IMR-90 (cell line): ENCODE measurements at regions not wholly inside any gene's neighbourhood (a gene's known extent, or its start where the extent isn't known, plus 50 kb on each side); places are given as distances from the start of the nearest gene placed in this dataset.

Source experiments
- ATAC-seq: fragments of 200-7000 bp; cut with Tn5 transposase; 2 replicates; pipeline ENCODE4 v1.9.1; 2020; ENCODE audit warnings: low read depth, mild to moderate bottlenecking, moderate library complexity
- BruUV-seq: library from RNA; stranded (reverse); fragments of 400-500 nt; replicated peaks from 2 replicates; lab custom pipeline; 2021; lab: Mats Ljungman, UMichigan
- CTCF ChIA-PET: fragments of 300-600 bp; formaldehyde crosslinking; extraction: SDS; loops from one replicate; lab custom pipeline; 2021; ENCODE audit warnings: antibody characterized with exemption; lab: Yijun Ruan, JAX
- POLR2A ChIA-PET: fragments of 300-600 bp; sonication (Branson Sonifier 250); formaldehyde crosslinking; loops from one replicate; lab custom pipeline; 2022; ENCODE audit warnings: antibody characterized with exemption; ENCODE audit not compliant: unreplicated experiment; lab: Charles Lee
- DNase-seq: peaks from one replicate; pipeline ENCODE4 v3.0.0; 2013
- H2AFZ ChIP-seq: replicated peaks from 2 replicates; pipeline ENCODE3; 2013; ENCODE audit warnings: low read length, mild to moderate bottlenecking; ENCODE audit not compliant: poor library complexity
- H2AK5ac ChIP-seq: 2 replicates; pipeline ENCODE4 v1.6.1; 2013; ENCODE audit warnings: low read depth, low read length, inconsistent platforms
- H2AK9ac ChIP-seq: replicated peaks from 2 replicates; pipeline ENCODE3; 2013; ENCODE audit warnings: mild to moderate bottlenecking, low read depth, low read length, moderate library complexity; ENCODE audit not compliant: poor library complexity
- H2BK120ac ChIP-seq: 2 replicates; pipeline ENCODE4 v1.6.1; 2013; ENCODE audit warnings: low read depth, low read length, inconsistent platforms
- H2BK15ac ChIP-seq: 3 replicates; pipeline ENCODE4 v1.6.1; 2013; ENCODE audit warnings: low read depth, low read length, inconsistent platforms
- H2BK20ac ChIP-seq: 2 replicates; pipeline ENCODE4 v1.6.1; 2013; ENCODE audit warnings: low read depth, mild to moderate bottlenecking, inconsistent platforms, low read length, moderate library complexity
- H2BK5ac ChIP-seq: 2 replicates; pipeline ENCODE4 v1.6.1; 2013; ENCODE audit warnings: mild to moderate bottlenecking, low read depth, low read length, inconsistent platforms; ENCODE audit not compliant: poor library complexity, severe bottlenecking
- H3K14ac ChIP-seq: replicated peaks from 2 replicates; pipeline ENCODE4 v1.6.1; 2013; ENCODE audit warnings: low read depth, low read length, inconsistent platforms
- H3K18ac ChIP-seq: 2 replicates; pipeline ENCODE4 v1.6.1; 2013; ENCODE audit warnings: low read depth, low read length, control low read depth
- H3K23ac ChIP-seq: 2 replicates; pipeline ENCODE4 v1.6.1; 2013; ENCODE audit warnings: low read depth, low read length, inconsistent platforms
- H3K27ac ChIP-seq: 2 replicates; pipeline ENCODE4 v1.5.1; 2013; ENCODE audit warnings: mild to moderate bottlenecking, control low read depth, low read length; ENCODE audit not compliant: insufficient read depth
- H3K27me3 ChIP-seq: 2 replicates; pipeline ENCODE4 v1.6.1; 2013; ENCODE audit warnings: low read length; ENCODE audit not compliant: control insufficient read depth, insufficient read depth
- H3K36me3 ChIP-seq: 2 replicates; pipeline ENCODE4 v1.6.1; 2013; ENCODE audit warnings: low read length, mixed read lengths; ENCODE audit not compliant: control insufficient read depth, insufficient read depth
- H3K4ac ChIP-seq: 2 replicates; pipeline ENCODE4 v1.6.1; 2013; ENCODE audit warnings: low read depth, low read length, inconsistent platforms
- H3K4me1 ChIP-seq: 2 replicates; pipeline ENCODE4 v1.6.1; 2013; ENCODE audit warnings: low read length, mixed read lengths; ENCODE audit not compliant: control insufficient read depth, insufficient read depth
- H3K4me2 ChIP-seq: 2 replicates; pipeline ENCODE4 v1.6.1; 2013; ENCODE audit warnings: low read depth, mild to moderate bottlenecking, control low read depth, low read length, moderate library complexity
- H3K4me3 ChIP-seq: 2 replicates; pipeline ENCODE4 v1.5.1; 2013; ENCODE audit warnings: low read depth, mild to moderate bottlenecking, control low read depth, low read length, moderate library complexity; ENCODE audit not compliant: insufficient read depth
- H3K56ac ChIP-seq: 2 replicates; pipeline ENCODE4 v1.6.1; 2013; ENCODE audit warnings: low read length, inconsistent platforms; ENCODE audit not compliant: insufficient read depth; ENCODE audit errors: extremely low read depth
- H3K79me1 ChIP-seq, 2 experiments: 2 replicates each; pipeline ENCODE4 v1.6.1; 2013; ENCODE audit warnings: low read length in 2 of 2, inconsistent platforms in 1 of 2, low read depth in 1 of 2
- H3K9ac ChIP-seq: 2 replicates; pipeline ENCODE4 v1.6.1; 2013; ENCODE audit warnings: low read depth, low read length, control low read depth
- H3K9me1 ChIP-seq: 2 replicates; pipeline ENCODE4 v1.6.1; 2013; ENCODE audit warnings: low read length, inconsistent platforms; ENCODE audit not compliant: insufficient read depth
- H3K9me3 ChIP-seq: 2 replicates; pipeline ENCODE4 v1.6.1; 2013; ENCODE audit warnings: low read length; ENCODE audit not compliant: control insufficient read depth, insufficient read depth
- H4K20me1 ChIP-seq: 2 replicates; pipeline ENCODE4 v1.6.1; 2013; ENCODE audit warnings: low read length, inconsistent platforms; ENCODE audit not compliant: insufficient read depth
- H4K5ac ChIP-seq: 2 replicates; pipeline ENCODE4 v1.6.1; 2013; ENCODE audit warnings: mild to moderate bottlenecking, low read depth, low read length, control low read depth
- H4K8ac ChIP-seq, 2 experiments: 2 replicates each; pipeline ENCODE4 v1.6.1; 2013; ENCODE audit warnings: low read depth in 2 of 2, low read length in 2 of 2, control low read depth in 1 of 2, inconsistent platforms in 1 of 2
- H4K91ac ChIP-seq: 2 replicates; pipeline ENCODE4 v1.6.1; 2013; ENCODE audit warnings: low read depth, low read length, inconsistent platforms; ENCODE audit not compliant: insufficient read depth
- BHLHE40 ChIP-seq: fragments of 150-350 bp; IDR thresholded peaks from 2 replicates; pipeline ENCODE4 v1.6.1; 2016; ENCODE audit warnings: mild to moderate bottlenecking, low read depth, low read length
- CEBPB ChIP-seq: IDR thresholded peaks from 2 replicates; pipeline ENCODE4 v1.6.1; 2012; ENCODE audit warnings: low read depth, low read length, improper control_type of control experiment
- CHD1 ChIP-seq: IDR thresholded peaks from 2 replicates; pipeline ENCODE4 v1.6.1; 2012; ENCODE audit warnings: low read depth, low read length, improper control_type of control experiment
- CTCF ChIP-seq: conservative IDR thresholded peaks from 2 replicates; pipeline ENCODE4 v1.5.1; 2012; ENCODE audit warnings: mild to moderate bottlenecking, low read depth, low read length, improper control_type of control experiment
- ELK1 ChIP-seq: fragments of 150-350 bp; IDR thresholded peaks from 2 replicates; pipeline ENCODE4 v1.6.1; 2016; ENCODE audit warnings: low read depth, mild to moderate bottlenecking, low read length, moderate library complexity, borderline replicate concordance
- FOS ChIP-seq: fragments of 150-350 bp; IDR thresholded peaks from 2 replicates; pipeline ENCODE4 v1.6.1; 2016; ENCODE audit warnings: low read depth, low read length
- MAFK ChIP-seq: IDR thresholded peaks from 2 replicates; pipeline ENCODE4 v1.6.1; 2012; ENCODE audit warnings: low read depth, low read length, improper control_type of control experiment
- MAZ ChIP-seq: IDR thresholded peaks from 2 replicates; pipeline ENCODE4 v1.6.1; 2012; ENCODE audit warnings: low read depth, mild to moderate bottlenecking, low read length, improper control_type of control experiment, moderate library complexity, borderline replicate concordance
- MXI1 ChIP-seq: IDR thresholded peaks from 2 replicates; pipeline ENCODE4 v1.6.1; 2012; ENCODE audit warnings: low read depth, mild to moderate bottlenecking, low read length, moderate library complexity, borderline replicate concordance
- NFE2L2 ChIP-seq: fragments of 150-350 bp; IDR thresholded peaks from 2 replicates; pipeline ENCODE4 v1.6.1; 2016; ENCODE audit warnings: low read depth, mild to moderate bottlenecking, low read length
- POLR2A ChIP-seq: IDR thresholded peaks from 2 replicates; pipeline ENCODE4 v1.6.1; 2012; ENCODE audit warnings: mild to moderate bottlenecking, low read depth, low read length
- RAD21 ChIP-seq: IDR thresholded peaks from 2 replicates; pipeline ENCODE4 v1.6.1; 2012; ENCODE audit warnings: low read length, improper control_type of control experiment
- RCOR1 ChIP-seq: IDR thresholded peaks from 2 replicates; pipeline ENCODE4 v1.6.1; 2012; ENCODE audit warnings: mild to moderate bottlenecking, low read length, improper control_type of control experiment; ENCODE audit not compliant: insufficient replicate concordance
- RFX5 ChIP-seq: IDR thresholded peaks from 2 replicates; pipeline ENCODE4 v1.8.0; 2012; ENCODE audit warnings: low read depth, mild to moderate bottlenecking, low read length, moderate library complexity
- SMC3 ChIP-seq: fragments of 150-350 bp; IDR thresholded peaks from 2 replicates; pipeline ENCODE4 v1.6.1; 2016; ENCODE audit warnings: low read depth, mild to moderate bottlenecking, antibody characterized with exemption, low read length, moderate library complexity
- USF2 ChIP-seq: fragments of 150-350 bp; IDR thresholded peaks from 2 replicates; pipeline ENCODE4 v1.6.1; 2017; ENCODE audit warnings: mild to moderate bottlenecking, antibody characterized with exemption, low read length, low read depth
- WGBS, 2 experiments: methylation state at CpG; one replicate each; pipeline versions ENCODE4 v1.1.5 to v1.1.7; 2013; ENCODE audit warnings: missing lambda C conversion rate in 2 of 2; ENCODE audit not compliant: insufficient read length in 1 of 2; ENCODE audit errors: extremely low coverage in 2 of 2; 5-methylcytosine and 5-hydroxymethylcytosine counted together
- dilution Hi-C: fragments of 300-500 bp; cut with HindIII; formaldehyde crosslinking; loops from one replicate; pipeline ENCODE4 v1.14.3; 2018; ENCODE audit warnings: low sequenced_read_pairs; ENCODE audit not compliant: unreplicated experiment
- in situ Hi-C: fragments of 300-500 bp; cut with MboI; formaldehyde crosslinking; loops from 3 replicates; pipeline ENCODE4 v1.14.3; 2019; ENCODE audit warnings: low sequenced_read_pairs, inconsistent platforms, mixed read lengths
- intact Hi-C: fragments of 100-400 bp; cut with micrococcal nuclease; formaldehyde crosslinking; loops from 2 replicates; pipeline ENCODE4 v1.10.0; 2022

- intact Hi-C loops (no loop called here), dilution Hi-C loops (no loop called here), in situ Hi-C loops (loop anchor here (25.0 kb wide), 1 partner anchor 790 kb away; no protein-coding TSS in a partner anchor)
- Histone ChIP-seq H3K36me3 (no peaks in the 10 kb centered on the region), H3K56ac (no peak overlapping the region), H2AK9ac (no peak overlapping the region), H4K20me1 (no peaks in the 10 kb centered on the region), H2BK5ac (no peak overlapping the region), H3K4me3 (no peak overlapping the region), H4K91ac (no peak overlapping the region), H2BK15ac (no peak overlapping the region), H4K5ac (no peak overlapping the region), H3K23ac (no peak overlapping the region), H3K4ac (no peak overlapping the region), H4K8ac (no peak overlapping the region), H2AFZ (peak overlapping the region; percentile 70), H3K14ac (no peak overlapping the region), H2BK20ac (no peak overlapping the region), H3K79me1 (no peaks in the 10 kb centered on the region), H3K27me3 (no peaks in the 10 kb centered on the region; the same call in 1 of the 2 replicates), H3K9me3 (no peaks in the 10 kb centered on the region), H3K18ac (no peak overlapping the region), H3K4me2 (no peak overlapping the region), H3K27ac (no peak overlapping the region), H2BK120ac (no peak overlapping the region), H3K9me1 (no peaks in the 10 kb centered on the region), H3K4me1 (no peaks in the 10 kb centered on the region), H2AK5ac (no peak overlapping the region), H3K9ac (no peak overlapping the region)
- ChIA-PET CTCF (interaction anchor here (0.8 kb wide), 1 partner anchor 10 kb away, joined by 3 read pairs; no protein-coding TSS in a partner anchor), POLR2A (no interaction called here)
- 100% methylated on average over 1 of the region's 7 CpGs; no CpG with 5 or more reads in 1 of the 2 experiments for WGBS, 2 experiments
- TF ChIP-seq RFX5 (no peak), NFE2L2 (no peak), CHD1 (no peak), RAD21 (no peak), CTCF (no peak), MAFK (no peak), BHLHE40 (no peak), ELK1 (no peak), CEBPB (no peak), MAZ (no peak), SMC3 (no peak), POLR2A (no peak), MXI1 (no peak), USF2 (no peak), FOS (no peak), RCOR1 (no peak)
- BruUV-seq, result no TSS peak
- ATAC-seq, result no peak
- no peak for DNase-seq
Observed at GRCh38 chr2:230602562-230603230, 109.9 kb upstream of the CAB39 start.
